IMR-90 (cell line): ENCODE measurements at regions not wholly inside any gene's neighbourhood (a gene's known extent, or its start where the extent isn't known, plus 50 kb on each side); places are given as distances from the start of the nearest gene placed in this dataset.
A peak's percentile ranks its signal among the peaks of the same experiment; 100 is the strongest.

ENCODE experiments used
- ATAC-seq: fragments of 200-7000 bp; cut with Tn5 transposase; 2 replicates; pipeline ENCODE4 v1.9.1; 2020; ENCODE audit warnings: low read depth, mild to moderate bottlenecking, moderate library complexity
- BruUV-seq: library from RNA; stranded (reverse); fragments of 400-500 nt; replicated peaks from 2 replicates; lab custom pipeline; 2021; lab: Mats Ljungman, UMichigan
- CTCF ChIA-PET: fragments of 300-600 bp; formaldehyde crosslinking; extraction: SDS; loops from one replicate; lab custom pipeline; 2021; ENCODE audit warnings: antibody characterized with exemption; lab: Yijun Ruan, JAX
- POLR2A ChIA-PET: fragments of 300-600 bp; sonication (Branson Sonifier 250); formaldehyde crosslinking; loops from one replicate; lab custom pipeline; 2022; ENCODE audit warnings: antibody characterized with exemption; ENCODE audit not compliant: unreplicated experiment; lab: Charles Lee
- DNase-seq: peaks from one replicate; pipeline ENCODE4 v3.0.0; 2013
- H2AFZ ChIP-seq: replicated peaks from 2 replicates; pipeline ENCODE3; 2013; ENCODE audit warnings: low read length, mild to moderate bottlenecking; ENCODE audit not compliant: poor library complexity
- H2AK5ac ChIP-seq: 2 replicates; pipeline ENCODE4 v1.6.1; 2013; ENCODE audit warnings: low read depth, low read length, inconsistent platforms
- H2AK9ac ChIP-seq: replicated peaks from 2 replicates; pipeline ENCODE3; 2013; ENCODE audit warnings: mild to moderate bottlenecking, low read depth, low read length, moderate library complexity; ENCODE audit not compliant: poor library complexity
- H2BK120ac ChIP-seq: 2 replicates; pipeline ENCODE4 v1.6.1; 2013; ENCODE audit warnings: low read depth, low read length, inconsistent platforms
- H2BK15ac ChIP-seq: 3 replicates; pipeline ENCODE4 v1.6.1; 2013; ENCODE audit warnings: low read depth, low read length, inconsistent platforms
- H2BK20ac ChIP-seq: 2 replicates; pipeline ENCODE4 v1.6.1; 2013; ENCODE audit warnings: low read depth, mild to moderate bottlenecking, inconsistent platforms, low read length, moderate library complexity
- H2BK5ac ChIP-seq: 2 replicates; pipeline ENCODE4 v1.6.1; 2013; ENCODE audit warnings: mild to moderate bottlenecking, low read depth, low read length, inconsistent platforms; ENCODE audit not compliant: poor library complexity, severe bottlenecking
- H3K14ac ChIP-seq: replicated peaks from 2 replicates; pipeline ENCODE4 v1.6.1; 2013; ENCODE audit warnings: low read depth, low read length, inconsistent platforms
- H3K18ac ChIP-seq: 2 replicates; pipeline ENCODE4 v1.6.1; 2013; ENCODE audit warnings: low read depth, low read length, control low read depth
- H3K23ac ChIP-seq: 2 replicates; pipeline ENCODE4 v1.6.1; 2013; ENCODE audit warnings: low read depth, low read length, inconsistent platforms
- H3K27ac ChIP-seq: 2 replicates; pipeline ENCODE4 v1.5.1; 2013; ENCODE audit warnings: mild to moderate bottlenecking, control low read depth, low read length; ENCODE audit not compliant: insufficient read depth
- H3K27me3 ChIP-seq: 2 replicates; pipeline ENCODE4 v1.6.1; 2013; ENCODE audit warnings: low read length; ENCODE audit not compliant: control insufficient read depth, insufficient read depth
- H3K36me3 ChIP-seq: 2 replicates; pipeline ENCODE4 v1.6.1; 2013; ENCODE audit warnings: low read length, mixed read lengths; ENCODE audit not compliant: control insufficient read depth, insufficient read depth
- H3K4ac ChIP-seq: 2 replicates; pipeline ENCODE4 v1.6.1; 2013; ENCODE audit warnings: low read depth, low read length, inconsistent platforms
- H3K4me1 ChIP-seq: 2 replicates; pipeline ENCODE4 v1.6.1; 2013; ENCODE audit warnings: low read length, mixed read lengths; ENCODE audit not compliant: control insufficient read depth, insufficient read depth
- H3K4me2 ChIP-seq: 2 replicates; pipeline ENCODE4 v1.6.1; 2013; ENCODE audit warnings: low read depth, mild to moderate bottlenecking, control low read depth, low read length, moderate library complexity
- H3K4me3 ChIP-seq: 2 replicates; pipeline ENCODE4 v1.5.1; 2013; ENCODE audit warnings: low read depth, mild to moderate bottlenecking, control low read depth, low read length, moderate library complexity; ENCODE audit not compliant: insufficient read depth
- H3K56ac ChIP-seq: 2 replicates; pipeline ENCODE4 v1.6.1; 2013; ENCODE audit warnings: low read length, inconsistent platforms; ENCODE audit not compliant: insufficient read depth; ENCODE audit errors: extremely low read depth
- H3K79me1 ChIP-seq, 2 experiments: 2 replicates each; pipeline ENCODE4 v1.6.1; 2013; ENCODE audit warnings: low read length in 2 of 2, inconsistent platforms in 1 of 2, low read depth in 1 of 2
- H3K9ac ChIP-seq: 2 replicates; pipeline ENCODE4 v1.6.1; 2013; ENCODE audit warnings: low read depth, low read length, control low read depth
- H3K9me1 ChIP-seq: 2 replicates; pipeline ENCODE4 v1.6.1; 2013; ENCODE audit warnings: low read length, inconsistent platforms; ENCODE audit not compliant: insufficient read depth
- H3K9me3 ChIP-seq: 2 replicates; pipeline ENCODE4 v1.6.1; 2013; ENCODE audit warnings: low read length; ENCODE audit not compliant: control insufficient read depth, insufficient read depth
- H4K20me1 ChIP-seq: 2 replicates; pipeline ENCODE4 v1.6.1; 2013; ENCODE audit warnings: low read length, inconsistent platforms; ENCODE audit not compliant: insufficient read depth
- H4K5ac ChIP-seq: 2 replicates; pipeline ENCODE4 v1.6.1; 2013; ENCODE audit warnings: mild to moderate bottlenecking, low read depth, low read length, control low read depth
- H4K8ac ChIP-seq, 2 experiments: 2 replicates each; pipeline ENCODE4 v1.6.1; 2013; ENCODE audit warnings: low read depth in 2 of 2, low read length in 2 of 2, control low read depth in 1 of 2, inconsistent platforms in 1 of 2
- H4K91ac ChIP-seq: 2 replicates; pipeline ENCODE4 v1.6.1; 2013; ENCODE audit warnings: low read depth, low read length, inconsistent platforms; ENCODE audit not compliant: insufficient read depth
- BHLHE40 ChIP-seq: fragments of 150-350 bp; IDR thresholded peaks from 2 replicates; pipeline ENCODE4 v1.6.1; 2016; ENCODE audit warnings: mild to moderate bottlenecking, low read depth, low read length
- CEBPB ChIP-seq: IDR thresholded peaks from 2 replicates; pipeline ENCODE4 v1.6.1; 2012; ENCODE audit warnings: low read depth, low read length, improper control_type of control experiment
- CHD1 ChIP-seq: IDR thresholded peaks from 2 replicates; pipeline ENCODE4 v1.6.1; 2012; ENCODE audit warnings: low read depth, low read length, improper control_type of control experiment
- CTCF ChIP-seq: conservative IDR thresholded peaks from 2 replicates; pipeline ENCODE4 v1.5.1; 2012; ENCODE audit warnings: mild to moderate bottlenecking, low read depth, low read length, improper control_type of control experiment
- ELK1 ChIP-seq: fragments of 150-350 bp; IDR thresholded peaks from 2 replicates; pipeline ENCODE4 v1.6.1; 2016; ENCODE audit warnings: low read depth, mild to moderate bottlenecking, low read length, moderate library complexity, borderline replicate concordance
- FOS ChIP-seq: fragments of 150-350 bp; IDR thresholded peaks from 2 replicates; pipeline ENCODE4 v1.6.1; 2016; ENCODE audit warnings: low read depth, low read length
- MAFK ChIP-seq: IDR thresholded peaks from 2 replicates; pipeline ENCODE4 v1.6.1; 2012; ENCODE audit warnings: low read depth, low read length, improper control_type of control experiment
- MAZ ChIP-seq: IDR thresholded peaks from 2 replicates; pipeline ENCODE4 v1.6.1; 2012; ENCODE audit warnings: low read depth, mild to moderate bottlenecking, low read length, improper control_type of control experiment, moderate library complexity, borderline replicate concordance
- MXI1 ChIP-seq: IDR thresholded peaks from 2 replicates; pipeline ENCODE4 v1.6.1; 2012; ENCODE audit warnings: low read depth, mild to moderate bottlenecking, low read length, moderate library complexity, borderline replicate concordance
- NFE2L2 ChIP-seq: fragments of 150-350 bp; IDR thresholded peaks from 2 replicates; pipeline ENCODE4 v1.6.1; 2016; ENCODE audit warnings: low read depth, mild to moderate bottlenecking, low read length
- POLR2A ChIP-seq: IDR thresholded peaks from 2 replicates; pipeline ENCODE4 v1.6.1; 2012; ENCODE audit warnings: mild to moderate bottlenecking, low read depth, low read length
- RAD21 ChIP-seq: IDR thresholded peaks from 2 replicates; pipeline ENCODE4 v1.6.1; 2012; ENCODE audit warnings: low read length, improper control_type of control experiment
- RCOR1 ChIP-seq: IDR thresholded peaks from 2 replicates; pipeline ENCODE4 v1.6.1; 2012; ENCODE audit warnings: mild to moderate bottlenecking, low read length, improper control_type of control experiment; ENCODE audit not compliant: insufficient replicate concordance
- SMC3 ChIP-seq: fragments of 150-350 bp; IDR thresholded peaks from 2 replicates; pipeline ENCODE4 v1.6.1; 2016; ENCODE audit warnings: low read depth, mild to moderate bottlenecking, antibody characterized with exemption, low read length, moderate library complexity
- USF2 ChIP-seq: fragments of 150-350 bp; IDR thresholded peaks from 2 replicates; pipeline ENCODE4 v1.6.1; 2017; ENCODE audit warnings: mild to moderate bottlenecking, antibody characterized with exemption, low read length, low read depth
- WGBS, 2 experiments: methylation state at CpG; one replicate each; pipeline versions ENCODE4 v1.1.5 to v1.1.7; 2013; ENCODE audit warnings: missing lambda C conversion rate in 2 of 2; ENCODE audit not compliant: insufficient read length in 1 of 2; ENCODE audit errors: extremely low coverage in 2 of 2; 5-methylcytosine and 5-hydroxymethylcytosine counted together
- dilution Hi-C: fragments of 300-500 bp; cut with HindIII; formaldehyde crosslinking; loops from one replicate; pipeline ENCODE4 v1.14.3; 2018; ENCODE audit warnings: low sequenced_read_pairs; ENCODE audit not compliant: unreplicated experiment
- in situ Hi-C: fragments of 300-500 bp; cut with MboI; formaldehyde crosslinking; loops from 3 replicates; pipeline ENCODE4 v1.14.3; 2019; ENCODE audit warnings: low sequenced_read_pairs, inconsistent platforms, mixed read lengths
- intact Hi-C: fragments of 100-400 bp; cut with micrococcal nuclease; formaldehyde crosslinking; loops from 2 replicates; pipeline ENCODE4 v1.10.0; 2022

GRCh38 chr1:197842646-197843045, 59.8 kb upstream of the C1orf53 start:
- Histone ChIP-seq H3K36me3 (no peaks in the 10 kb centered on the region), H3K79me1 (no peaks in the 10 kb centered on the region), H2BK5ac (peak overlapping the region; percentile 88), H3K18ac (no peak overlapping the region), H2BK20ac (no peak overlapping the region; the same call in 1 of the 2 replicates), H3K9me1 (peaks cover 6% of the 10 kb centered on the region), H3K23ac (no peak overlapping the region), H4K91ac (no peak overlapping the region), H3K9ac (no peak overlapping the region), H2AK5ac (no peak overlapping the region), H2BK15ac (no peak overlapping the region; the same call in 2 of the 3 replicates), H3K27ac (no peak overlapping the region), H3K4ac (0 out of 2 replicates have a peak overlapping the region, but pooled peaks have one; percentile 26), H2BK120ac (0 out of 2 replicates have a peak overlapping the region, but pooled peaks have one; percentile 7), H3K4me3 (no peak overlapping the region), H4K20me1 (no peaks in the 10 kb centered on the region), H2AK9ac (no peak overlapping the region), H3K4me1 (peaks cover 13% of the 10 kb centered on the region), H4K5ac (0 out of 2 replicates have a peak overlapping the region, but pooled peaks have one; percentile 48), H3K4me2 (no peak overlapping the region), H3K14ac (no peak overlapping the region), H3K27me3 (no peaks in the 10 kb centered on the region), H4K8ac (no peak overlapping the region), H2AFZ (no peak overlapping the region), H3K56ac (no peak overlapping the region), H3K9me3 (no peaks in the 10 kb centered on the region)
- TF ChIP-seq BHLHE40 (no peak), CTCF (no peak), CHD1 (no peak), MXI1 (no peak), ELK1 (no peak), MAZ (no peak), MAFK (no peak), USF2 (no peak), NFE2L2 (no peak), FOS (no peak), RCOR1 (no peak), POLR2A (no peak), SMC3 (no peak), RAD21 (no peak), CEBPB (no peak)
- no TSS peak for BruUV-seq
- in situ Hi-C loops: loop anchor here (5.0 kb wide), 1 partner anchor 50 kb away; no protein-coding TSS in a partner anchor
- WGBS, 2 experiments: 83% methylated on average over 1 of the region's 3 CpGs; no CpG with 5 or more reads in 1 of the 2 experiments
- intact Hi-C loops: no loop called here
- dilution Hi-C loops: no loop called here
- ATAC-seq (no peak), DNase-seq (no peak)
- ChIA-PET CTCF (interaction anchor here (0.6 kb wide), 1 partner anchor 520 kb away, joined by 3 read pairs; no protein-coding TSS in a partner anchor), POLR2A (no interaction called here)
